Uterus (tissue), 3 donors: ENCODE measurements at regions not wholly inside any gene's neighbourhood (a gene's known extent, or its start where the extent isn't known, plus 50 kb on each side); places are given as distances from the start of the nearest gene placed in this dataset.
"Not testable (repeated sequence)": the region's sequence is repeated elsewhere in the genome, so short reads cannot be mapped to it uniquely, and the experiment has no call there.

Experiments
- DNase-seq, 2 donors: peaks; one replicate each; pipeline ENCODE4 v3.0.0-alpha.2; 2019 to 2020
- H3K27ac ChIP-seq, 2 donors: fragments of 200-600 bp; sonication (generic); 1 replicate in 1 of 2; 2 replicates in 1 of 2; pipeline ENCODE4 v1.5.1; 2016 to 2018
- H3K27me3 ChIP-seq, 2 donors: fragments of 200-600 bp; sonication (generic); one replicate each; pipeline ENCODE4 v1.5.1; 2018 to 2019; ENCODE audit warnings: control low read depth in 1 of 2
- H3K36me3 ChIP-seq, 2 donors: fragments of 200-600 bp; sonication (generic); one replicate each; pipeline ENCODE4 v1.5.1; 2019; ENCODE audit warnings: control low read depth in 1 of 2
- H3K4me1 ChIP-seq, 2 donors: fragments of 200-600 bp; sonication (generic); one replicate each; pipeline ENCODE4 v1.5.1; 2018 to 2019; ENCODE audit warnings: control low read depth in 1 of 2
- H3K4me3 ChIP-seq, 2 donors: fragments of 200-600 bp; sonication (generic); 1 replicate in 1 of 2; 2 replicates in 1 of 2; pipeline ENCODE4 v1.5.1; 2018 to 2019; ENCODE audit warnings: mild to moderate bottlenecking in 1 of 2
- H3K9me3 ChIP-seq, 2 donors: fragments of 200-600 bp; sonication (generic); one replicate each; pipeline ENCODE4 v1.5.1; 2019; ENCODE audit warnings: control low read depth in 1 of 2
- POLR2A ChIP-seq, 2 donors: fragments of 450-650 bp; IDR thresholded peaks; one replicate each; pipeline ENCODE4 v1.6.1; 2016; ENCODE audit warnings: antibody characterized with exemption in 2 of 2, mild to moderate bottlenecking in 1 of 2, moderate library complexity in 1 of 2
- intact Hi-C: fragments of 100-400 bp; cut with DNase I; formaldehyde crosslinking; loops from one replicate; pipeline ENCODE4 v1.15.1; 2023; ENCODE audit warnings: low total_unique reads
- TF ChIP-seq, protein P1 (sequence below), 4 experiments: fragments of 200-600 bp in 2 of 4; fragments of 450-650 bp in 2 of 4; sonication (generic) in 2 of 4; IDR thresholded peaks; one replicate each; pipeline ENCODE4 v1.5.1; 2016 to 2019; ENCODE audit warnings: antibody characterized with exemption in 4 of 4, mild to moderate bottlenecking in 2 of 4, moderate library complexity in 1 of 4
- donor health status: DM: yes; HTN: yes; CAD: no.

DNA sequence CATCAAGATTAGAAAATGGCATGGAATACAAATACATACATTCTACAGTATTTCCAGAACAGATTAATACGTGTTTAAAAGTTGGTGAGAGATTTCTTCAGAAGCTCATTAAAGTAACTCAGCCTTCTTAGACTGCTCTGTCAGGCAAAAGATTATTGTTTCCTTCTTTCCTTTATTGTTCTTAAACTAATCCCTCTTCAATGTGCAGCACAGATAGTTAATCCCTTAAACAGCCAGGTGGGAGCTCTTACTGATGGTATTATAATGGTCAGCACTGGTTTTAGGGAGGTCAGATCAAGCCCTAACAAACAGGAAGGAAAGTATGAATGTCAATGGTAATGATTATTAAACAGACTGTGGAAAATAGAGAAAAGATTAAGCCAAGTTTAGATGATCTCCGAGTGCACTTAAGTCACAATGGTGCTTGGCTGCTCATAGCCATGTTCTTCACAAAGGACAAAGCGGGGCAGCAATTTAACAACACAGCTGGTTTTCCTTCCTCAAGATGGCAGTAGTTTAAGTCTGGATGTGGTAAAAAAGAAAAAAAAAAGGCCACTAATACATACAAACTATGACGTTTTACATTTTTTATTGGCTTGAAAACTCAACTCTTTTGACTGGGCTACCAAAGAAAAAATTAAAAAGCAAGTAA lies 992.6 kb downstream of the PCDH9 start:
- intact Hi-C loops, result no loop called here
- Histone ChIP-seq H3K36me3 (no peaks in the 10 kb centered on the region), H3K27me3 (no peaks in the 10 kb centered on the region), H3K4me1 (no peaks in the 10 kb centered on the region), H3K9me3 (no peaks in the 10 kb centered on the region), H3K27ac (no peak overlapping the region), H3K4me3 (no peak overlapping the region)
- TF ChIP-seq, protein P1, sequence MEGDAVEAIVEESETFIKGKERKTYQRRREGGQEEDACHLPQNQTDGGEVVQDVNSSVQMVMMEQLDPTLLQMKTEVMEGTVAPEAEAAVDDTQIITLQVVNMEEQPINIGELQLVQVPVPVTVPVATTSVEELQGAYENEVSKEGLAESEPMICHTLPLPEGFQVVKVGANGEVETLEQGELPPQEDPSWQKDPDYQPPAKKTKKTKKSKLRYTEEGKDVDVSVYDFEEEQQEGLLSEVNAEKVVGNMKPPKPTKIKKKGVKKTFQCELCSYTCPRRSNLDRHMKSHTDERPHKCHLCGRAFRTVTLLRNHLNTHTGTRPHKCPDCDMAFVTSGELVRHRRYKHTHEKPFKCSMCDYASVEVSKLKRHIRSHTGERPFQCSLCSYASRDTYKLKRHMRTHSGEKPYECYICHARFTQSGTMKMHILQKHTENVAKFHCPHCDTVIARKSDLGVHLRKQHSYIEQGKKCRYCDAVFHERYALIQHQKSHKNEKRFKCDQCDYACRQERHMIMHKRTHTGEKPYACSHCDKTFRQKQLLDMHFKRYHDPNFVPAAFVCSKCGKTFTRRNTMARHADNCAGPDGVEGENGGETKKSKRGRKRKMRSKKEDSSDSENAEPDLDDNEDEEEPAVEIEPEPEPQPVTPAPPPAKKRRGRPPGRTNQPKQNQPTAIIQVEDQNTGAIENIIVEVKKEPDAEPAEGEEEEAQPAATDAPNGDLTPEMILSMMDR (IDR thresholded peaks at IDR 0.05), result no peak
- no peak for TF ChIP-seq POLR2A (IDR thresholded peaks at IDR 0.05)
- no peak for DNase-seq

DNA sequence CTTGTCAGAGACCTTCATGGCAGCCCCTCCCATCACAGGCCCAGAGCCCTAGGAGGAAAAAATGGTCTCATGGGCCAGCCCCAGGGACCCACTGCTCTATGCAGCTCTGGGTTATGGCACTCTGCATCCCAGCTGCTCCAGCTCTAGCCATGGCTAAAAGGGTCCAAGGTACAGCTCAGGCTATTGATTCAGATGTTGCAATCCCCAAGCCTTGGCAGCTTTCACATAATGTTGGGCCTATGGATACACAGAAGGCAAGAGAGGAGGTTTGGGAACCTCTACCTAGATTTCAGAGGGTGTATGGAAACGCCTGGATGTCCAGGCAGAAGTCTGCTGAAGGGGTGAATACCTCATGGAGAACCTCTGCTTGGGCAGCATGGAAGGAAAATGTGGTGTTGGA lies 996.0 kb downstream of the PCDH9 start:
- TF ChIP-seq POLR2A (IDR thresholded peaks at IDR 0.05), result no peak
- TF ChIP-seq, protein P1 (IDR thresholded peaks at IDR 0.05), result no peak
- Histone ChIP-seq H3K4me1 (no peaks in the 10 kb centered on the region), H3K27ac (no peak overlapping the region), H3K27me3 (no peaks in the 10 kb centered on the region), H3K9me3 (no peaks in the 10 kb centered on the region), H3K4me3 (no peak overlapping the region), H3K36me3 (no peaks in the 10 kb centered on the region)
- intact Hi-C loops, result no loop called here
- no peak for DNase-seq

DNA sequence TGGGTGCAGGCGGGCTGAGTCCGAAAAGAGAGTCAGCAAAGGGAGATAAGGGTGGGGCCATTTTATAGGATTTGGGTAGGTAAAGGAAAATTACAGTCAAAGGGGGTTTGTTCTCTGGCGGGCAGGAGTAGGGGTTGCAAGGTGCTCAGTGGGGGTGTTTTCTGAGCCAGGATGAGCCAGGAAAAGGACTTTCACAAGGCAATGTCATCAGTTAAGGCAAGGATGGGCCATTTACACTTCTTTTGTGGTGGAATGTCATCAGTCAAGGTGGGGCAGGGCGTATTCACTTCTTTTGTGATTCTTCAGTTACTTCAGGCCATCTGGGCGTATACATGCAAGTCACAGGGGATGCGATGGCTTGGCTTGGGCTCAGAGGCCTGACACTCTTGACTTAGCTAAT lies 998.2 kb downstream of the PCDH9 start:
- H3K27ac ChIP-seq, H3K27me3 ChIP-seq, H3K9me3 ChIP-seq, H3K4me1 ChIP-seq, DNase-seq, H3K4me3 ChIP-seq, intact Hi-C loops, H3K36me3 ChIP-seq: not testable (repeated sequence)

DNA sequence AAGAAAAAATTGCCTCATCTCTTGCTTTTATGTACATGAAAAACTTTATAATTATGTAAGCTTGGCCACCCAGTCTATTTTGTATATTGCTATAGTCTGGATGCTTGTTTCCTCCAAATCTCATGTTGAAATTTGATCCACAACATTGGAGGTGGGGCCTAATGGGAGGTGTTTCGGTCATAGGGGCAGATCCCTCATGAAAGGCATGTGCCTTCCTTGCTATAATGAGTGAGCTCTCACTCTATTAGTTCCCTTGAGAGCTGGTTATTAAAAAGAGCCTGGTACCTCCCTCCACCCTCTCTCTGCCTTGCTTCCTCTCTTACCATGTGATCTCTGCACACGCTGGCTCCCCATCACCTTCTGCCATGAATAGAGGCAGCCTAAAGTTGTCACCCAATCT lies 1005.1 kb downstream of the PCDH9 start:
- no peaks in the 10 kb centered on the region for H3K36me3 ChIP-seq
- no peak for DNase-seq
- H3K4me1 ChIP-seq, result no peaks in the 10 kb centered on the region
- intact Hi-C loops, result no loop called here
- H3K4me3 ChIP-seq, result no peak overlapping the region
- H3K9me3 ChIP-seq, result no peaks in the 10 kb centered on the region
- H3K27me3 ChIP-seq, result no peaks in the 10 kb centered on the region
- TF ChIP-seq POLR2A (IDR thresholded peaks at IDR 0.05), result no peak
- no peak overlapping the region for H3K27ac ChIP-seq

DNA sequence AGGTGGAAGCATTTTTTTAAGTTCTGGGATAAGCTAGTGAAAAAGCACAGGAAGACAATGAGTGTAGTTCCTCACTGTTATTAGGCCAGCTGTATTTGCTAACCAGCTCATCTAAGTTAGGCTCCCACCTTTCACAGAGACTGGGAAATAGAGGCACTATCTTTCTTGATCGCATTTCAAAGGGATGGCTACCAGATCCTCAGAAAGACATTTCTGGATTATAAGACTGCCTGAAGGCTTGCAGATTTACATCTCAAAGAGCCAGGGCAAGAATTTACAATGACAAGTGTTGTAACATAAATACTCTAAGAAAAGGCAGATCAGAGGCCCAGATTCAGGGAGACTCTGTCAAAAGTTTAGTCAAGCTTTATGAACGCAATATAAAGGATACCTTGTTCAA lies 1005.5 kb downstream of the PCDH9 start:
- intact Hi-C loops, result no loop called here
- H3K27me3 ChIP-seq, result no peaks in the 10 kb centered on the region

DNA sequence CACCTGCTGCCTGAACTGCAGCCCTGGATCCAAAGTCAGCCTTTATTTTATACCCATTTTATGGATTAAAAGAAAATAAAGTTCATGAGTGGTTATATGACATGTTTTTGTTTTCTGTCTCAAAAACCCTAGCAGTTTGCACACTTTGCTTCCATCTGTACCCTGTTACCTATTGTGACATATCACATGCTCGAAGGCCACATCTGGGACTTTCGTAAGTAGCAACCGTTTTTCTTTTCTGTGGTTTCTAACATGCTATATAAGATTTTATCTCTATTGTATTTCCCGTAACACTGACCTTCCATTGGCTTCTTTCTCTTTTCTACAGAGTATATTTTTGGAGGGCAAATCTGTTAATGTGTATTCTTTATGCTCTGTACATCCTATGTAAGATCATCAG lies 1007.2 kb downstream of the PCDH9 start:
- Histone ChIP-seq H3K4me1 (no peaks in the 10 kb centered on the region), H3K4me3 (no peak overlapping the region), H3K27ac (no peak overlapping the region), H3K27me3 (no peaks in the 10 kb centered on the region), H3K36me3 (no peaks in the 10 kb centered on the region), H3K9me3 (no peaks in the 10 kb centered on the region)
- intact Hi-C loops, result no loop called here
- TF ChIP-seq, protein P1 (IDR thresholded peaks at IDR 0.05), result no peak
- no peak for TF ChIP-seq POLR2A (IDR thresholded peaks at IDR 0.05)
- no peak for DNase-seq

More for the DNA sequence above, 1005.5 kb downstream of the PCDH9 start:
- TF ChIP-seq POLR2A (IDR thresholded peaks at IDR 0.05), result no peak
- TF ChIP-seq, protein P1 (IDR thresholded peaks at IDR 0.05), result no peak
- H3K36me3 ChIP-seq, result no peaks in the 10 kb centered on the region
- no peaks in the 10 kb centered on the region for H3K4me1 ChIP-seq
- H3K4me3 ChIP-seq, result no peak overlapping the region
- no peaks in the 10 kb centered on the region for H3K9me3 ChIP-seq
- DNase-seq, result no peak
- no peak overlapping the region for H3K27ac ChIP-seq
